K562 (cell line): ENCODE measurements at regions not wholly inside any gene's neighbourhood (a gene's known extent, or its start where the extent isn't known, plus 50 kb on each side); places are given as distances from the start of the nearest gene placed in this dataset.

Experiments used
- ATAC-seq: fragments of 200-7000 bp; cut with Tn5 transposase; 3 replicates; pipeline ENCODE4 v1.9.1; 2020; ENCODE audit warnings: moderate library complexity
- BruUV-seq: library from RNA; stranded (reverse); fragments of 400-500 nt; replicated peaks from 2 replicates; lab custom pipeline; 2021; lab: Mats Ljungman, UMichigan
- CTCF ChIA-PET: fragments of 300-600 bp; formaldehyde crosslinking; extraction: SDS; loops from one replicate; lab custom pipeline; 2021; ENCODE audit warnings: low intra/inter-chr PET ratio; lab: Yijun Ruan, JAX
- POLR2A ChIA-PET: fragments of 300-600, 350-650 bp; sonication (Branson Sonifier 250); formaldehyde crosslinking; extraction: SDS; loops from one replicate; lab custom pipeline; 2021; ENCODE audit warnings: antibody characterized with exemption, inconsistent platforms; lab: Yijun Ruan, JAX
- DNase-seq, 4 experiments: peaks; one replicate each; pipeline versions ENCODE4 v3.0.0 to v3.0.0-alpha.2; 2011 to 2018; ENCODE audit warnings: low spot score in 3 of 4, mixed read lengths in 3 of 4; ENCODE audit errors: extremely low read depth in 1 of 4
- FAIRE-seq: peaks from 2 replicates; lab custom pipeline; 2011; peaks lifted over from hg19 to GRCh38; lab: Jason Lieb, UNC
- H2AFZ ChIP-seq: 2 replicates; pipeline ENCODE4 v1.6.0; 2011; ENCODE audit warnings: low read depth, low read length, control low read depth, inconsistent platforms
- H3K27ac ChIP-seq: fragments of 200-600 bp; 3 replicates; pipeline ENCODE4 v1.8.0; 2011; ENCODE audit warnings: low read depth, mild to moderate bottlenecking, control low read depth, inconsistent platforms, low read length, moderate library complexity, mixed read lengths; ENCODE audit errors: extremely low read depth
- H3K27me3 ChIP-seq, 2 experiments: fragments of 300-600 bp in 1 of 2; 2 replicates in 1 of 2; 3 replicates in 1 of 2; pipeline versions ENCODE4 v1.6.0 to v1.8.0; 2011; ENCODE audit warnings: inconsistent platforms in 2 of 2, low read length in 2 of 2, mild to moderate bottlenecking in 1 of 2, mixed read lengths in 1 of 2, moderate library complexity in 1 of 2; ENCODE audit not compliant: control insufficient read depth in 2 of 2, insufficient read depth in 2 of 2
- H3K36me3 ChIP-seq: fragments of 300-600 bp; 3 replicates; pipeline ENCODE4 v1.8.0; 2011; ENCODE audit warnings: mild to moderate bottlenecking, low read length, inconsistent platforms; ENCODE audit not compliant: control insufficient read depth, insufficient read depth
- H3K4me1 ChIP-seq, 2 experiments: fragments of 200-600 bp in 1 of 2; replicated peaks in 1 of 2; 2 replicates in 1 of 2; 3 replicates in 1 of 2; pipeline versions ENCODE4 v1.5.1 to v1.8.0; 2011; ENCODE audit warnings: inconsistent platforms in 2 of 2, low read length in 2 of 2, mild to moderate bottlenecking in 1 of 2, mixed read lengths in 1 of 2, moderate library complexity in 1 of 2; ENCODE audit not compliant: control insufficient read depth in 2 of 2, insufficient read depth in 2 of 2
- H3K4me2 ChIP-seq: 2 replicates; pipeline ENCODE4 v1.6.1; 2011; ENCODE audit warnings: low read length, control low read depth, inconsistent platforms, mixed read lengths; ENCODE audit not compliant: insufficient read depth
- H3K4me3 ChIP-seq: fragments of 200-600 bp; sonication (generic), shearing (Covaris generic); 2 replicates; pipeline ENCODE4 v1.5.1; 2016; ENCODE audit warnings: control low read depth, inconsistent platforms
- H3K79me2 ChIP-seq: fragments of 200-600 bp; 3 replicates; pipeline ENCODE4 v1.8.0; 2011; ENCODE audit warnings: low read length, inconsistent platforms; ENCODE audit not compliant: control insufficient read depth, insufficient read depth
- H3K9ac ChIP-seq, 2 experiments: 2 replicates each; pipeline versions ENCODE4 v1.6.0 to v1.6.1; 2011; ENCODE audit warnings: low read depth in 2 of 2, low read length in 2 of 2, control low read depth in 1 of 2, inconsistent platforms in 1 of 2, mild to moderate bottlenecking in 1 of 2, mixed read lengths in 1 of 2; ENCODE audit not compliant: insufficient read depth in 1 of 2
- H3K9me1 ChIP-seq: one replicate; pipeline ENCODE4 v1.6.0; 2011; ENCODE audit warnings: inconsistent platforms, mild to moderate bottlenecking, low read length, moderate library complexity; ENCODE audit not compliant: control insufficient read depth, insufficient read depth
- H3K9me3 ChIP-seq: replicated peaks from 2 replicates; pipeline ENCODE4 v1.5.1; 2011; ENCODE audit warnings: low read depth, low read length, inconsistent platforms; ENCODE audit not compliant: control insufficient read depth, insufficient read depth
- H4K20me1 ChIP-seq: replicated peaks from 2 replicates; pipeline ENCODE4 v1.6.1; 2011; ENCODE audit warnings: low read length, inconsistent platforms, mixed read lengths; ENCODE audit not compliant: control insufficient read depth, insufficient read depth
- CGGBP1 ChIP-seq: fragments of 250-450 bp; sonication (Bioruptor Pico); IDR thresholded peaks from 2 replicates; pipeline ENCODE4 v1.9.0; 2021; ENCODE audit warnings: mild to moderate bottlenecking
- HOXB6 ChIP-seq: fragments of 250-450 bp; sonication (Bioruptor Pico); IDR thresholded peaks from 2 replicates; pipeline ENCODE4 v1.5.1; 2022; ENCODE audit warnings: mild to moderate bottlenecking, borderline replicate concordance
- MTF1 ChIP-seq: fragments of 250-450 bp; sonication (Bioruptor Pico); IDR thresholded peaks from 2 replicates; pipeline ENCODE4 v1.9.0; 2021; ENCODE audit warnings: moderate library complexity, mild to moderate bottlenecking, inconsistent platforms, borderline replicate concordance
- MYC ChIP-seq, 2 experiments: fragments of 250-450 bp in 1 of 2; sonication (Bioruptor Pico) in 1 of 2; IDR thresholded peaks; 2 replicates each; pipeline versions ENCODE4 v1.5.1 to v1.6.1; 2012 to 2021; ENCODE audit warnings: low read depth in 2 of 2, borderline replicate concordance in 1 of 2, improper control_type of control experiment in 1 of 2, low read length in 1 of 2, mild to moderate bottlenecking in 1 of 2, moderate library complexity in 1 of 2
- PHB ChIP-seq: fragments of 250-450 bp; sonication (Bioruptor Pico); IDR thresholded peaks from 2 replicates; pipeline ENCODE4 v1.5.0; 2021
- PML ChIP-seq: IDR thresholded peaks from 2 replicates; pipeline ENCODE4 v1.6.1; 2012; ENCODE audit warnings: low read length, inconsistent platforms
- RFX1 ChIP-seq: fragments of 450-650 bp; IDR thresholded peaks from 2 replicates; pipeline ENCODE4 v1.6.1; 2016; ENCODE audit warnings: mild to moderate bottlenecking, moderate library complexity
- SIN3A ChIP-seq, 2 experiments: fragments of 150-350 bp in 1 of 2; IDR thresholded peaks; 2 replicates each; pipeline ENCODE4 v1.6.1; 2011 to 2016; ENCODE audit warnings: borderline replicate concordance in 2 of 2, low read depth in 2 of 2, low read length in 2 of 2, mild to moderate bottlenecking in 2 of 2, moderate library complexity in 2 of 2; ENCODE audit not compliant: control insufficient read depth in 1 of 2
- ZNF140 ChIP-seq: fragments of 250-450 bp; sonication (Bioruptor Pico); IDR thresholded peaks from 2 replicates; pipeline ENCODE4 v1.8.0; 2021; ENCODE audit warnings: moderate library complexity, mild to moderate bottlenecking, inconsistent platforms
- ZNF699 ChIP-seq: fragments of 250-450 bp; sonication (Bioruptor Pico); IDR thresholded peaks from 2 replicates; pipeline ENCODE4 v1.8.0; 2021; ENCODE audit warnings: mild to moderate bottlenecking, moderate library complexity; ENCODE audit not compliant: insufficient replicate concordance
- WGBS: fragments of 100-300 bp; shearing (Covaris generic); methylation state at CpG from one replicate; pipeline ENCODE4 v1.1.6; 2016; ENCODE audit warnings: low coverage, mixed read lengths; ENCODE audit not compliant: insufficient coverage; ENCODE audit errors: missing lambda C conversion rate; 5-methylcytosine and 5-hydroxymethylcytosine counted together
- in situ Hi-C: fragments of 300-500 bp; cut with MboI; formaldehyde crosslinking; loops from 4 replicates; pipeline ENCODE4 v1.15.0; 2018; ENCODE audit warnings: inconsistent platforms, mixed read lengths
- intact Hi-C: fragments of 100-400 bp; cut with micrococcal nuclease; formaldehyde crosslinking; loops from 2 replicates; pipeline ENCODE4 v1.14.2; 2022
- TF ChIP-seq, protein P1 (sequence below): fragments of 250-450 bp; sonication (Bioruptor Pico); IDR thresholded peaks from 2 replicates; pipeline ENCODE4 v1.5.0; 2021; ENCODE audit warnings: mild to moderate bottlenecking, borderline replicate concordance

DNA sequence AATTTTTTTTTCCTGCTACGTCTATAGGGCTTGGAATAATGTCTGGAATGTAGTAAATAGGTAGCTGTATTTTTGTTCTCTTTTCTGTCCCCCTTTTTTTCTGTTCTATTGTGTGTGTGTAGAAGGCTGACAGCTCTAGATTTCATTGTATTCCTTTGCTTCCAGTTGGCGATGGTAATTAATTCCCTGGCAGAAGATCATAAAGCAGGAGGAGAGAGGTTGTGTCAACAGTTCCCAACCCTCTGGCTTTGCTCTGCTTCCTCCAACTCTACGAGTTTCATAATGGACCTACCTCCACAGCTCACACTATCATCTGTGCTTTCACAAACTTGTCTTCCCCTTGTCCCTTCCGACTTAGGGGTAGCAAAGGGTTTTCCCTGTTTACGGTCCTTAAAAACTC lies 117.9 kb upstream of the CDH18 start:
- Histone ChIP-seq H3K9me3 (no peaks in the 10 kb centered on the region), H4K20me1 (no peaks in the 10 kb centered on the region), H3K4me1 (no peaks in the 10 kb centered on the region), H2AFZ (no peak overlapping the region), H3K27me3 (no peaks in the 10 kb centered on the region), H3K9ac (no peak overlapping the region), H3K79me2 (no peaks in the 10 kb centered on the region), H3K9me1 (no peaks in the 10 kb centered on the region), H3K36me3 (no peaks in the 10 kb centered on the region), H3K4me2 (no peak overlapping the region), H3K27ac (no peak overlapping the region), H3K4me3 (no peak overlapping the region)
- TF ChIP-seq HOXB6: no peak
- no peak for TF ChIP-seq PHB (CRISPR knock-in tag)
- TF ChIP-seq PML: no peak
- TF ChIP-seq MYC (IDR thresholded peaks at IDR 0.05; ENCODE audit: low read depth, low read length): no peak
- no peak for TF ChIP-seq MYC (CRISPR knock-in tag; IDR thresholded peaks at IDR 0.05; ENCODE audit: borderline replicate concordance, low read depth)
- no peak for TF ChIP-seq ZNF140 (CRISPR knock-in tag)
- no peak for TF ChIP-seq CGGBP1 (CRISPR knock-in tag)
- no peak for TF ChIP-seq MTF1 (CRISPR knock-in tag)
- TF ChIP-seq RFX1: no peak
- no peak for TF ChIP-seq SIN3A (IDR thresholded peaks at IDR 0.05; ENCODE audit: borderline replicate concordance in 2 of 2, control insufficient read depth in 1 of 2, low read depth in 2 of 2, low read length in 2 of 2)
- TF ChIP-seq ZNF699 (CRISPR knock-in tag): no peak
- TF ChIP-seq, protein P1, sequence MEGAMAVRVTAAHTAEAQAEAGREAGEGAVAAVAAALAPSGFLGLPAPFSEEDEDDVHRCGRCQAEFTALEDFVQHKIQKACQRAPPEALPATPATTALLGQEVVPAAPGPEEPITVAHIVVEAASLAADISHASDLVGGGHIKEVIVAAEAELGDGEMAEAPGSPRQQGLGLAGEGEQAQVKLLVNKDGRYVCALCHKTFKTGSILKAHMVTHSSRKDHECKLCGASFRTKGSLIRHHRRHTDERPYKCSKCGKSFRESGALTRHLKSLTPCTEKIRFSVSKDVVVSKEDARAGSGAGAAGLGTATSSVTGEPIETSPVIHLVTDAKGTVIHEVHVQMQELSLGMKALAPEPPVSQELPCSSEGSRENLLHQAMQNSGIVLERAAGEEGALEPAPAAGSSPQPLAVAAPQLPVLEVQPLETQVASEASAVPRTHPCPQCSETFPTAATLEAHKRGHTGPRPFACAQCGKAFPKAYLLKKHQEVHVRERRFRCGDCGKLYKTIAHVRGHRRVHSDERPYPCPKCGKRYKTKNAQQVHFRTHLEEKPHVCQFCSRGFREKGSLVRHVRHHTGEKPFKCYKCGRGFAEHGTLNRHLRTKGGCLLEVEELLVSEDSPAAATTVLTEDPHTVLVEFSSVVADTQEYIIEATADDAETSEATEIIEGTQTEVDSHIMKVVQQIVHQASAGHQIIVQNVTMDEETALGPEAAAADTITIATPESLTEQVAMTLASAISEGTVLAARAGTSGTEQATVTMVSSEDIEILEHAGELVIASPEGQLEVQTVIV (CRISPR knock-in tag): no peak
- ChIA-PET POLR2A (no interaction called here), CTCF (no interaction called here)
- FAIRE-seq: no peak
- DNase-seq: no peak
- BruUV-seq: no TSS peak
- no peak for ATAC-seq
- intact Hi-C loops: no loop called here
- WGBS: 0% methylated on average over 5 of the region's 5 CpGs
- in situ Hi-C loops: no loop called here
